ENCODE measurements at regions not wholly inside any gene's neighbourhood (a gene's known extent, or its start where the extent isn't known, plus 50 kb on each side); places are given as distances from the start of the nearest gene placed in this dataset.
"Not testable (repeated sequence)": the region's sequence is repeated elsewhere in the genome, so short reads cannot be mapped to it uniquely, and the experiment has no call there.

GRCh38 chr3:16055606-16056211, 118.8 kb upstream of the GALNT15 start:
- no peak for DNase-seq

GRCh38 chr3:16056217-16056616, 118.3 kb upstream of the GALNT15 start:
- no peak for DNase-seq

GRCh38 chr3:16058521-16058920, 116.0 kb upstream of the GALNT15 start:
- no peak for DNase-seq

- DNase-seq: no peak
Measured at GRCh38 chr3:16059081-16059537, 115.4 kb upstream of the GALNT15 start.

- DNase-seq: no peak
Measured at GRCh38 chr3:16059711-16060357, 114.6 kb upstream of the GALNT15 start.

GRCh38 chr3:16060358-16060852, 114.1 kb upstream of the GALNT15 start:
- no peak for DNase-seq

- DNase-seq: no peak
Measured at GRCh38 chr3:16060945-16061344, 113.5 kb upstream of the GALNT15 start.

- no peak for DNase-seq
Measured at GRCh38 chr3:16061491-16061890, 113.0 kb upstream of the GALNT15 start.

GRCh38 chr3:16063603-16064002, 110.9 kb upstream of the GALNT15 start:
- no peak for DNase-seq

GRCh38 chr3:16064642-16065414, 109.7 kb upstream of the GALNT15 start:
- DNase-seq: peak; percentile 56 to 58

GRCh38 chr3:16066545-16066944, 107.9 kb upstream of the GALNT15 start:
- DNase-seq: no peak

GRCh38 chr3:16066975-16067374, 107.5 kb upstream of the GALNT15 start:
- DNase-seq: no peak

GRCh38 chr3:16067837-16068471, 106.5 kb upstream of the GALNT15 start:
- no peak for DNase-seq

GRCh38 chr3:16069149-16069922, 105.1 kb upstream of the GALNT15 start:
- DNase-seq: no peak

- DNase-seq: no peak
Measured at GRCh38 chr3:16070707-16071106, 103.8 kb upstream of the GALNT15 start.

- DNase-seq: no peak
Measured at GRCh38 chr3:16071206-16071605, 103.3 kb upstream of the GALNT15 start.

GRCh38 chr3:16072420-16073110, 101.9 kb upstream of the GALNT15 start:
- no peak for DNase-seq

- DNase-seq: no peak
Measured at GRCh38 chr3:16073203-16073602, 101.3 kb upstream of the GALNT15 start.

GRCh38 chr3:16073990-16074671, 100.3 kb upstream of the GALNT15 start:
- not testable (repeated sequence) for DNase-seq

- DNase-seq: no peak
Measured at GRCh38 chr3:16075647-16076046, 98.8 kb upstream of the GALNT15 start.

GRCh38 chr3:16076564-16076963, 97.9 kb upstream of the GALNT15 start:
- no peak for DNase-seq
